NCI-H2196 (cell line): ENCODE measurements at regions not wholly inside any gene's neighbourhood (a gene's known extent, or its start where the extent isn't known, plus 50 kb on each side); places are given as distances from the start of the nearest gene placed in this dataset.
"Not testable (repeated sequence)": the region's sequence is repeated elsewhere in the genome, so short reads cannot be mapped to it uniquely, and the experiment has no call there.

Experiments used
- DNase-seq: peaks from one replicate; lab custom pipeline; 2025; ENCODE audit not compliant: unreplicated experiment; lab: John Stamatoyannopoulos, UW

GRCh38 chr11:122401581-122401980 lies 253.9 kb upstream of the UBASH3B start:
- not testable (repeated sequence) for DNase-seq

- DNase-seq: no peak
These were observed 256.1 kb upstream of the UBASH3B start for GRCh38 chr11:122399375-122399774.

- no peak for DNase-seq
These were observed 256.7 kb upstream of the UBASH3B start for GRCh38 chr11:122398851-122399250.

DNA sequence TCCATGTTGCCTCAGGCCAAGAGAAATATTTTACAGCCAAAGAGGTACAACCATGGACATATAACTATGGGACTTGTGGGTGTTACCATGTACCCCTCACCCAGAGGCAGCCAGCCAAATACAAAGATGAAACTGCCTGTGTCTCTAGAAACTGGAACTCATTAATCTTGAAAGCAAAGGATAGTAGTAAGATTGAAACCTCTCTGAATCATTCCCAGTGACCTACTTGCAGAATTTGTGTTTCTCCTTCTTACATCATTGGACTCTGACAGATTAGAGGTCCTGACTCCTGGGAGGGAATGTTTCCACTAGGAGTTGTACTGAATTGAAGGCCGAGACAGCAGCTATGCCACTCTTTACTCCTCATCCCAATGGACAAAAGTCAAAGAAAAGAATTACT lies 257.4 kb upstream of the UBASH3B start:
- DNase-seq: no peak

GRCh38 chr11:122395282-122395681 lies 260.2 kb upstream of the UBASH3B start:
- DNase-seq: no peak

- no peak for DNase-seq
These were observed 261.2 kb upstream of the UBASH3B start for GRCh38 chr11:122394313-122394712.

DNA sequence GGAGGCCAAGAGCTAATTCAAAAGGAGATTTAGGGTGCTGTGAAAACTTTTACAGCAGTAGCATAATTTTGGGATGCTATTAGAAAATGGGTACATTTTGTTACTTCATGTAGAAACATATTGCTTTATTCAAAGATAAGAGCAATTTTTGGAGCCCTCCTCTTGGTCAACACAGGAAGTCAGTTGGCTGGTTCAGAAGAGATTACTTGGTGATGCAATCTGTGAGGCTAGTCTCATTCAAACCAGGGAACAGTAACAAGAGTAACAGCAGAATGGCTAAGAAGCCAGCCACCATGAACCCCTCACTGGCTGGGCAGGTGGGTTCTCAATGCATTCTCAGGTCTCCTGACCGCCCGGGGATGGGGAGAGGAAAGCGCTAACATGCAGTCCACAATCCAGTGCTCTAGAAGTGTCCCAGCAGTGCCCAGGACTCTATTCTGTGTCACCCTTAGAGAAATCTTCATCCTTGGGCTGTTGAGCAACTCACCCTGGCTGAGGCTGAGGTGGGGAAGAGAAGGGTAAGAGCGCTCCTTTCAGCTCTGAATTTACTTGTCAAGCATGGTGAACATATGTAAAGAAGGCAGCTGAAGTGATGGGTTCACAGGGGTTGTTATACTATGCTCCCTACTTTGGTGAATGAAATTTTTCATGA lies 262.2 kb upstream of the UBASH3B start:
- no peak for DNase-seq

DNA sequence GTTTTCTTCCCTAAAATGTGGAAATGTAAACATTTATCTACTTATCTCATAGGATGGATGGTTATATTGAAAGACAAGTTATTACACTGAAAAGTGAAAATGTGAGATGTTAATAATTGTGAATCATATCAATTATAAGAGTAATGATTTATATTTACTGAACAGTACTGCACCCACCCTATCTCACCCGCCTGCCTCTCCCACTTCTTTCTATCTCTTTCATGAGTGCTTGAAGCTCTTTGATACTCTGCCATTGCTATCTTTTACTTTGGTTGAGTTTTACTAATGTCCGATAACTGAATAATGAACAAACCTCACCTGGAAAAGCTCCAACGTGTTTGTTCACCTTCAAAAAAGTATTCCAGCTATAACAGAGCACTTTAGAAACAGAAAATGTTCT lies 263.0 kb upstream of the UBASH3B start:
- no peak for DNase-seq

DNA sequence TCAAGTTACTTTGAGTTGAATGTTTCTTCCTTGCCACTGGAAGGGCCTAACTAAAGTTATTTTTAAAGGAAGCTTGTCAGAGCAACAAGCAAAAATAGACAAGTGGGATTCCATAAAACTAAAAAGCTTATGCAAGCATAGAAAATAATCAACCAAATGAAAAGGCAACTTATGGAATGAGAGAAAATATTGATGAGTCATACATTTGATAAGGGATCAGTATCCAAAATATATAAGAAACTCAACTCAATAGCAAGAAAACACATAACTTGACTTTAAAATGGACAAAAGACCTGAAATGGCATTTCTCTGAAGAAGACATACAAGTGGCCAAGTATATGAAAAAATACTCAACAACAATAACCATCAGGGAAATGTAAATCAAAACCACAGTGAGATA lies 264.5 kb upstream of the UBASH3B start:
- no peak for DNase-seq

GRCh38 chr11:122383186-122383585 lies 267.2 kb upstream of the BLID start:
- DNase-seq: no peak

GRCh38 chr11:122375687-122376399 lies 259.8 kb upstream of the BLID start:
- no peak for DNase-seq

GRCh38 chr11:122368796-122369195 lies 252.8 kb upstream of the BLID start:
- no peak for DNase-seq

GRCh38 chr11:122367809-122368231 lies 251.8 kb upstream of the BLID start:
- no peak for DNase-seq

DNA sequence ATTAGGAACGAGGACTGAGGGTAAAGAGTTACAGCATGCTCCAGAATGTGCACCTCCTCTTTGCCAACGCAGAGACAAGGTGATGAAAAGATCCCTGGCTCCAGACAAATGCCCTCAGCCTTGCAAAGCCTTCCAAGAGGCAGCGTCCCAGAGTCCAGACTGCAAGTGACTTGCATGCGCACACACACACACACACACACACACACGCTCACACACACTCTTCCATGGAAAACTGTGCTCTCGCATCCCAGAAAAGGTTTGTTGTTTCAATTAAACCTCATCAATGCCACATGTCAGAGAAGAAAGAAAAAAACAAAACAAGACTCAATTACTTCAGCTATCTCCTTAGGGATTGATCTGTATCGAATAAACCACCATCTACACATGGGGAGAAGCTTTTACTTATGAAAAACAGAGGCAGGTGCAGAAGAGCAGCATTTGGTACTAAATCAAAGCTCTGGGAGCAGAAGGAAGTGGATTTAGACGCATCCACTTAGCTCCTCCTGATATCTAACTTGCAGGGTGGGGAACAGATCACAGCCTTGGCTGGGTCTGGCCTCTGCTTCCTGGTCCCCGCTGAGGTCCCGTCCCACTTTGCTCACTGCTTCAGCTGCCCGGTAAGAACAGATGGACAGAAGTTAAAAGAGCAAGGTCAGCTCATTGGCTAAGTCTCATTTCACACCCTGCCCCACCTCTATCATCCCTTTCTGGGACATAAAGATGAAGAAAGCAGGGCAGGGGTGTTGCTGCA lies 249.8 kb upstream of the BLID start:
- DNase-seq: no peak

- DNase-seq: no peak
These were observed 247.3 kb upstream of the BLID start for GRCh38 chr11:122363296-122363695.

GRCh38 chr11:122362381-122362780 lies 246.4 kb upstream of the BLID start:
- no peak for DNase-seq

DNA sequence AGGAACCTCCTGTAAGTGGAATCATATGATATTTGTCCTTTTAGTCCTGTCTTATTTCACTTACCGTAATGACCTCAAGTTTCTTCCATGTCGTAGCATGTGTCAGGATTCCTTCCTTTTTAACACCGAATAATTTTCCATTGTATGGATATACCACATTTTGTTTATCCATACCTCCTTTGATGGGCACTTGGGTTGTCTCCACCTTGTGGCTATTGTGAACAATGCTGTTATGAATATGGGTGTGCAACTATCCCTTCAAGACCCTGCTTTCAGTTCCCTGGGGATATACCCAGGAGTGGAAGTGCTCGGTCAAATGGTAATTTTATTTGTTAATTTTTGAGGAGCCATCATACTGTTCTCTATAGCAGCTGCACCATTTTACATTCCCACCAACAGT lies 244.9 kb upstream of the BLID start:
- DNase-seq: no peak

- no peak for DNase-seq
These were observed 243.1 kb upstream of the BLID start for GRCh38 chr11:122359081-122359571.

DNA sequence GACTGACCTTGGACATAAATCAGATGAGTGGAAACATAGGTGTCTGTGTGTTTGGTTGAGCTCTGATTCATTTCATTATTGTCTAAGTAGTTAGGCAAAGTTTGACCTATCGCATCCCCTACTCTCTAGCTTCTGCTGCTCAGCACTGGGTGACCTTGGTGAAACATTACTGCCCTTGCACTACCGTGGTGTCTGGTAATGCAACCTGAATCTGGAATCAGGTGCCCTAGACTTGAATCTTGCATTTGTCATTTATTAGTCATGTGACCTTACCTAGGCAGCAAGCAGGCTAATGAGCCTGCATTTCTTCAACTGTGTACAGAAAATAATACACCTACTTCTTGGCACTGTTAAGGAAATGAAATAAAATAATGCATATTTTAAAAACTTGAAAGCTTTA lies 242.3 kb upstream of the BLID start:
- DNase-seq: no peak

GRCh38 chr11:122355968-122356367 lies 240.0 kb upstream of the BLID start:
- DNase-seq: no peak

- no peak for DNase-seq
These were observed 238.1 kb upstream of the BLID start for GRCh38 chr11:122354025-122354697.
